GM18873 (cell line): ENCODE measurements at regions not wholly inside any gene's neighbourhood (a gene's known extent, or its start where the extent isn't known, plus 50 kb on each side); places are given as distances from the start of the nearest gene placed in this dataset.

Source experiments
- ATAC-seq: cut with Tn5 transposase; IDR thresholded peaks from one replicate; pipeline ENCODE4 v1.9.1; 2021; ENCODE audit warnings: mild to moderate bottlenecking, moderate library complexity, moderate number of reproducible peaks; ENCODE audit not compliant: unreplicated experiment, low FRiP score

GRCh38 chr4:35970366-35970960, 273.9 kb downstream of the ARAP2 start:
- peak; percentile 75 for ATAC-seq

GRCh38 chr4:35972814-35973213, 271.5 kb downstream of the ARAP2 start:
- no peak for ATAC-seq

GRCh38 chr4:35975617-35976355, 268.5 kb downstream of the ARAP2 start:
- ATAC-seq = no peak

- no peak for ATAC-seq
Measured at GRCh38 chr4:35978551-35978950, 265.8 kb downstream of the ARAP2 start.

- no peak for ATAC-seq
Measured at GRCh38 chr4:35982318-35982717, 262.0 kb downstream of the ARAP2 start.

- ATAC-seq = no peak
Measured at GRCh38 chr4:35986537-35986936, 257.8 kb downstream of the ARAP2 start.

- ATAC-seq = no peak
Measured at GRCh38 chr4:35993606-35994005, 250.7 kb downstream of the ARAP2 start.

- no peak for ATAC-seq
Measured at GRCh38 chr4:36000941-36001557, 243.3 kb downstream of the ARAP2 start.

- no peak for ATAC-seq
Measured at GRCh38 chr4:36003051-36003450, 241.3 kb downstream of the ARAP2 start.

- no peak for ATAC-seq
Measured at GRCh38 chr4:36004204-36004851, 240.0 kb downstream of the ARAP2 start.

- ATAC-seq = no peak
Measured at GRCh38 chr4:36006226-36006625, 238.1 kb downstream of the ARAP2 start.

GRCh38 chr4:36010397-36010929, 233.9 kb downstream of the ARAP2 start:
- ATAC-seq = no peak

- ATAC-seq = no peak
Measured at GRCh38 chr4:36011381-36011780, 232.9 kb downstream of the ARAP2 start.

- ATAC-seq = no peak
Measured at GRCh38 chr4:36012503-36012902, 231.8 kb downstream of the ARAP2 start.

GRCh38 chr4:36013206-36013605, 231.1 kb downstream of the ARAP2 start:
- ATAC-seq = no peak
